ENCODE measurements at regions not wholly inside any gene's neighbourhood (a gene's known extent, or its start where the extent isn't known, plus 50 kb on each side); places are given as distances from the start of the nearest gene placed in this dataset.

GRCh38 chr1:106952776-106953175, 103.7 kb upstream of the PRMT6 start:
- no peaks in the 10 kb centered on the region for H3K9me3 Mint-ChIP-seq (ENCODE audit: unreplicated experiment)
- no peaks in the 10 kb centered on the region for H3K36me3 Mint-ChIP-seq (ENCODE audit: insufficient read depth, unreplicated experiment)
- CTCF ChIA-PET = interaction anchor here (0.5 to 0.7 kb wide), 2 partner anchors 595 to 685 kb away, joined by 3 to 4 read pairs; no protein-coding TSS in a partner anchor
- POLR2A ChIA-PET = no interaction called here
- no peak overlapping the region for H3K27ac Mint-ChIP-seq (ENCODE audit: low read depth, unreplicated experiment)
- no peaks in the 10 kb centered on the region for H3K27me3 Mint-ChIP-seq (ENCODE audit: insufficient read depth, unreplicated experiment)
- TF ChIP-seq CTCF (IDR thresholded peaks at IDR 0.05; ENCODE audit: unreplicated experiment) = no peak
- H3K4me1 Mint-ChIP-seq (ENCODE audit: insufficient read depth, unreplicated experiment) = no peaks in the 10 kb centered on the region
- DNase-seq (ENCODE audit: unreplicated experiment) = peak; percentile 26
- no peak overlapping the region for H3K4me3 Mint-ChIP-seq (ENCODE audit: unreplicated experiment)
- BruUV-seq (replicated peaks) = no TSS peak
- intact Hi-C loops (cut with micrococcal nuclease) = no loop called here

GRCh38 chr1:106954661-106955229, 101.7 kb upstream of the PRMT6 start:
- no peak overlapping the region for H3K4me3 Mint-ChIP-seq (ENCODE audit: unreplicated experiment)
- intact Hi-C loops (cut with micrococcal nuclease) = no loop called here
- BruUV-seq (replicated peaks) = no TSS peak
- no peaks in the 10 kb centered on the region for H3K36me3 Mint-ChIP-seq (ENCODE audit: insufficient read depth, unreplicated experiment)
- no peaks in the 10 kb centered on the region for H3K9me3 Mint-ChIP-seq (ENCODE audit: unreplicated experiment)
- no peaks in the 10 kb centered on the region for H3K27me3 Mint-ChIP-seq (ENCODE audit: insufficient read depth, unreplicated experiment)
- H3K27ac Mint-ChIP-seq (ENCODE audit: low read depth, unreplicated experiment) = no peak overlapping the region
- ChIA-PET POLR2A (no interaction called here), CTCF (interaction anchor here (0.6 kb wide), 1 partner anchor 28 kb away, joined by 3 read pairs; no protein-coding TSS in a partner anchor)
- no peaks in the 10 kb centered on the region for H3K4me1 Mint-ChIP-seq (ENCODE audit: insufficient read depth, unreplicated experiment)
- DNase-seq (ENCODE audit: unreplicated experiment) = no peak
- no peak for TF ChIP-seq CTCF (IDR thresholded peaks at IDR 0.05; ENCODE audit: unreplicated experiment)

- no peak for DNase-seq (ENCODE audit: unreplicated experiment)
- Mint-ChIP-seq H3K4me3 (ENCODE audit: unreplicated experiment) (no peak overlapping the region), H3K27me3 (ENCODE audit: insufficient read depth, unreplicated experiment) (no peaks in the 10 kb centered on the region), H3K27ac (ENCODE audit: low read depth, unreplicated experiment) (no peak overlapping the region), H3K9me3 (ENCODE audit: unreplicated experiment) (no peaks in the 10 kb centered on the region), H3K36me3 (ENCODE audit: insufficient read depth, unreplicated experiment) (no peaks in the 10 kb centered on the region), H3K4me1 (ENCODE audit: insufficient read depth, unreplicated experiment) (no peaks in the 10 kb centered on the region)
- ChIA-PET CTCF (no interaction called here), POLR2A (no interaction called here)
- no peak for TF ChIP-seq CTCF (IDR thresholded peaks at IDR 0.05; ENCODE audit: unreplicated experiment)
- intact Hi-C loops (cut with micrococcal nuclease) = no loop called here
- BruUV-seq (replicated peaks) = no TSS peak
These were observed 99.8 kb upstream of the PRMT6 start for GRCh38 chr1:106956721-106957120.

DNA sequence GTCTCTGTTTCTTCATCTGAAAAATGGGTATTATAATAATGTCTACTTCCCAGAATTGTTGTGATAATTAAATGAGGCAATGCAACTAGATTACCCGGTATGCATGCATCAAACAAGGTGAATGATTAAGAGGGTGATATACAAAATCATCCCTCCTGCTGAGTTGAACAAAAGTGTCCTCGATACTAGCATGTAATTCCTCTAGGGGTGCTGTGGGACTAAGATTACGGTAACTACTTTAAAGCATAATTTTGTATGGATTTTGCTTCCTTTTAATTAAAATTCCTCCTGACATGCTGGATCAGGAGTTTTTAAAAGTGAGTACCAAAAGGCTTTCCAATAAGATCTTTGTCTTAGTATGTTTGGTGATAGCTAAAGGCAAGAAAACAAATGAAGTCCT, 98.7 kb upstream of the PRMT6 start:
- no peaks in the 10 kb centered on the region for H3K36me3 Mint-ChIP-seq (ENCODE audit: insufficient read depth, unreplicated experiment)
- H3K9me3 Mint-ChIP-seq (ENCODE audit: unreplicated experiment) = no peaks in the 10 kb centered on the region
- no peak overlapping the region for H3K4me3 Mint-ChIP-seq (ENCODE audit: unreplicated experiment)
- intact Hi-C loops (cut with micrococcal nuclease) = no loop called here
- BruUV-seq (replicated peaks) = no TSS peak
- no peak overlapping the region for H3K27ac Mint-ChIP-seq (ENCODE audit: low read depth, unreplicated experiment)
- peak; percentile 14 for DNase-seq (ENCODE audit: unreplicated experiment)
- no peak for TF ChIP-seq CTCF (IDR thresholded peaks at IDR 0.05; ENCODE audit: unreplicated experiment)
- no peaks in the 10 kb centered on the region for H3K27me3 Mint-ChIP-seq (ENCODE audit: insufficient read depth, unreplicated experiment)
- H3K4me1 Mint-ChIP-seq (ENCODE audit: insufficient read depth, unreplicated experiment) = no peaks in the 10 kb centered on the region
- POLR2A ChIA-PET = no interaction called here
- CTCF ChIA-PET = interaction anchor here (0.7 to 1.6 kb wide), 3 partner anchors 184 to 790 kb away, joined by 3 to 5 read pairs (median 3); no protein-coding TSS in a partner anchor

Measured in MCF 10A (cell line).